HepG2 (cell line): ENCODE measurements at regions not wholly inside any gene's neighbourhood (a gene's known extent, or its start where the extent isn't known, plus 50 kb on each side); places are given as distances from the start of the nearest gene placed in this dataset.

ENCODE experiments used
- CREB3 ChIP-seq: sonication (generic); formaldehyde crosslinking; IDR thresholded peaks from 2 replicates; pipeline ENCODE4 v1.5.0; 2020; ENCODE audit warnings: missing genetic modification reagents
- EP300 ChIP-seq, 3 experiments: sonication (generic) in 1 of 3; formaldehyde crosslinking in 1 of 3; IDR thresholded peaks; 2 replicates each; pipeline versions ENCODE4 v1.5.1 to v1.6.1; 2011 to 2020; ENCODE audit warnings: low read depth in 2 of 3, low read length in 2 of 3, borderline replicate concordance in 1 of 3, improper control_type of control experiment in 1 of 3, mild to moderate bottlenecking in 1 of 3, missing genetic modification reagents in 1 of 3, moderate library complexity in 1 of 3
- FOXK2 ChIP-seq: fragments of 450-650 bp; IDR thresholded peaks from 2 replicates; pipeline ENCODE4 v1.6.1; 2016
- KDM4B ChIP-seq: sonication (generic); formaldehyde crosslinking; IDR thresholded peaks from 2 replicates; pipeline ENCODE4 v1.4.0; 2020; ENCODE audit warnings: missing genetic modification reagents
- KLF11 ChIP-seq: IDR thresholded peaks from 2 replicates; pipeline ENCODE4 v1.6.1; 2016; ENCODE audit warnings: missing compliant biosample characterization
- MEIS2 ChIP-seq: sonication (generic); formaldehyde crosslinking; IDR thresholded peaks from 2 replicates; pipeline ENCODE4 v1.9.0; 2021; ENCODE audit warnings: mild to moderate bottlenecking, missing genetic modification reagents
- NFKBIZ ChIP-seq: IDR thresholded peaks from 2 replicates; pipeline ENCODE4 v1.6.1; 2018; ENCODE audit warnings: missing genetic modification reagents, missing compliant biosample characterization
- TCF12 ChIP-seq, 2 experiments: fragments of 450-650 bp in 1 of 2; sonication (generic) in 1 of 2; formaldehyde crosslinking in 1 of 2; IDR thresholded peaks; 2 replicates each; pipeline versions ENCODE4 v1.6.1 to v1.8.0; 2017 to 2022; ENCODE audit warnings: antibody characterized with exemption in 1 of 2, mild to moderate bottlenecking in 1 of 2, missing genetic modification reagents in 1 of 2, moderate library complexity in 1 of 2
- ZNF124 ChIP-seq: sonication (generic); formaldehyde crosslinking; IDR thresholded peaks from 2 replicates; pipeline ENCODE4 v1.4.0; 2020; ENCODE audit warnings: missing genetic modification reagents
- ZNF383 ChIP-seq: sonication (generic); formaldehyde crosslinking; IDR thresholded peaks from 2 replicates; pipeline ENCODE4 v1.4.0; 2020; ENCODE audit warnings: missing genetic modification reagents, mild to moderate bottlenecking, borderline replicate concordance
- ZNF501 ChIP-seq: sonication (generic); formaldehyde crosslinking; IDR thresholded peaks from 2 replicates; pipeline ENCODE4 v1.5.1; 2020; ENCODE audit warnings: mild to moderate bottlenecking, moderate library complexity, missing genetic modification reagents
- ZNF510 ChIP-seq: sonication (generic); formaldehyde crosslinking; IDR thresholded peaks from 2 replicates; pipeline ENCODE4 v1.4.0; 2020; ENCODE audit warnings: low read depth, mild to moderate bottlenecking, missing genetic modification reagents
- ZNF850 ChIP-seq: sonication (generic); formaldehyde crosslinking; conservative IDR thresholded peaks from 2 replicates; pipeline ENCODE4 v1.9.0; 2021; ENCODE audit warnings: mild to moderate bottlenecking, missing genetic modification reagents
- TF ChIP-seq, protein P1 (sequence below): sonication (generic); formaldehyde crosslinking; IDR thresholded peaks from 2 replicates; pipeline ENCODE4 v1.4.0; 2020; ENCODE audit warnings: missing genetic modification reagents, mild to moderate bottlenecking, borderline replicate concordance
- TF ChIP-seq, protein P2 (sequence below): sonication (generic); formaldehyde crosslinking; IDR thresholded peaks from 2 replicates; pipeline ENCODE4 v1.8.0; 2022; ENCODE audit warnings: mild to moderate bottlenecking, missing genetic modification reagents
- TF ChIP-seq, protein P3 (sequence below): sonication (generic); formaldehyde crosslinking; IDR thresholded peaks from 2 replicates; pipeline ENCODE4 v1.5.0; 2020; ENCODE audit warnings: mild to moderate bottlenecking, missing genetic modification reagents
- TF ChIP-seq, protein P4 (sequence below): sonication (generic); formaldehyde crosslinking; IDR thresholded peaks from 2 replicates; pipeline ENCODE4 v1.8.1; 2023; ENCODE audit warnings: mild to moderate bottlenecking, missing genetic modification reagents

- TF ChIP-seq, protein P1, sequence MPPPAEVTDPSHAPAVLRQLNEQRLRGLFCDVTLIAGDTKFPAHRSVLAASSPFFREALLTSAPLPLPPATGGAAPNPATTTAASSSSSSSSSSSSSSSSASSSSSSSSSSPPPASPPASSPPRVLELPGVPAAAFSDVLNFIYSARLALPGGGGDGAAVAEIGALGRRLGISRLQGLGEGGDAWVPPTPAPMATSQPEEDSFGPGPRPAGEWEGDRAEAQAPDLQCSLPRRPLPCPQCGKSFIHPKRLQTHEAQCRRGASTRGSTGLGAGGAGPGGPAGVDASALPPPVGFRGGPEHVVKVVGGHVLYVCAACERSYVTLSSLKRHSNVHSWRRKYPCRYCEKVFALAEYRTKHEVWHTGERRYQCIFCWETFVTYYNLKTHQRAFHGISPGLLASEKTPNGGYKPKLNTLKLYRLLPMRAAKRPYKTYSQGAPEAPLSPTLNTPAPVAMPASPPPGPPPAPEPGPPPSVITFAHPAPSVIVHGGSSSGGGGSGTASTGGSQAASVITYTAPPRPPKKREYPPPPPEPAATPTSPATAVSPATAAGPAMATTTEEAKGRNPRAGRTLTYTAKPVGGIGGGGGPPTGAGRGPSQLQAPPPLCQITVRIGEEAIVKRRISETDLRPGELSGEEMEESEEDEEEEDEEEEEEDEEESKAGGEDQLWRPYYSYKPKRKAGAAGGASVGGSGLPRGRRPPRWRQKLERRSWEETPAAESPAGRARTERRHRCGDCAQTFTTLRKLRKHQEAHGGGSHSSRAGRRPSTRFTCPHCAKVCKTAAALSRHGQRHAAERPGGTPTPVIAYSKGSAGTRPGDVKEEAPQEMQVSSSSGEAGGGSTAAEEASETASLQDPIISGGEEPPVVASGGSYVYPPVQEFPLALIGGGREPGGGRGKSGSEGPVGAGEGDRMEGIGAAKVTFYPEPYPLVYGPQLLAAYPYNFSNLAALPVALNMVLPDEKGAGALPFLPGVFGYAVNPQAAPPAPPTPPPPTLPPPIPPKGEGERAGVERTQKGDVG (CRISPR knock-in tag), result no peak
- TF ChIP-seq EP300 (IDR thresholded peaks at IDR 0.05; ENCODE audit: low read depth in 2 of 2, low read length in 2 of 2), result peak in 1 of 2 experiments; percentile 79; a peak in 2 of 4 replicates
- TF ChIP-seq EP300 (CRISPR knock-in tag; IDR thresholded peaks at IDR 0.05; ENCODE audit: borderline replicate concordance), result peak; percentile 30; the same call in 1 of the 2 replicates
- TF ChIP-seq NFKBIZ (CRISPR knock-in tag), result 0 out of 2 replicates have a peak, but pooled peaks have one; percentile 29
- TF ChIP-seq, protein P2, sequence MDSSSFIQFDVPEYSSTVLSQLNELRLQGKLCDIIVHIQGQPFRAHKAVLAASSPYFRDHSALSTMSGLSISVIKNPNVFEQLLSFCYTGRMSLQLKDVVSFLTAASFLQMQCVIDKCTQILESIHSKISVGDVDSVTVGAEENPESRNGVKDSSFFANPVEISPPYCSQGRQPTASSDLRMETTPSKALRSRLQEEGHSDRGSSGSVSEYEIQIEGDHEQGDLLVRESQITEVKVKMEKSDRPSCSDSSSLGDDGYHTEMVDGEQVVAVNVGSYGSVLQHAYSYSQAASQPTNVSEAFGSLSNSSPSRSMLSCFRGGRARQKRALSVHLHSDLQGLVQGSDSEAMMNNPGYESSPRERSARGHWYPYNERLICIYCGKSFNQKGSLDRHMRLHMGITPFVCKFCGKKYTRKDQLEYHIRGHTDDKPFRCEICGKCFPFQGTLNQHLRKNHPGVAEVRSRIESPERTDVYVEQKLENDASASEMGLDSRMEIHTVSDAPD, result no peak
- no peak for TF ChIP-seq ZNF510
- TF ChIP-seq TCF12 (IDR thresholded peaks at IDR 0.05), result no peak
- no peak for TF ChIP-seq TCF12 (CRISPR knock-in tag; IDR thresholded peaks at IDR 0.05)
- no peak for TF ChIP-seq CREB3 (CRISPR knock-in tag)
- TF ChIP-seq KLF11, result no peak
- no peak for TF ChIP-seq MEIS2
- TF ChIP-seq, protein P3, sequence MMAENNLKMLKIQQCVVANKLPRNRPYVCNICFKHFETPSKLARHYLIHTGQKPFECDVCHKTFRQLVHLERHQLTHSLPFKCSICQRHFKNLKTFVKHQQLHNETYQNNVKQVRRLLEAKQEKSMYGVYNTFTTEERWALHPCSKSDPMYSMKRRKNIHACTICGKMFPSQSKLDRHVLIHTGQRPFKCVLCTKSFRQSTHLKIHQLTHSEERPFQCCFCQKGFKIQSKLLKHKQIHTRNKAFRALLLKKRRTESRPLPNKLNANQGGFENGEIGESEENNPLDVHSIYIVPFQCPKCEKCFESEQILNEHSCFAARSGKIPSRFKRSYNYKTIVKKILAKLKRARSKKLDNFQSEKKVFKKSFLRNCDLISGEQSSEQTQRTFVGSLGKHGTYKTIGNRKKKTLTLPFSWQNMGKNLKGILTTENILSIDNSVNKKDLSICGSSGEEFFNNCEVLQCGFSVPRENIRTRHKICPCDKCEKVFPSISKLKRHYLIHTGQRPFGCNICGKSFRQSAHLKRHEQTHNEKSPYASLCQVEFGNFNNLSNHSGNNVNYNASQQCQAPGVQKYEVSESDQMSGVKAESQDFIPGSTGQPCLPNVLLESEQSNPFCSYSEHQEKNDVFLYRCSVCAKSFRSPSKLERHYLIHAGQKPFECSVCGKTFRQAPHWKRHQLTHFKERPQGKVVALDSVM, result no peak
- TF ChIP-seq ZNF124 (CRISPR knock-in tag), result no peak
- no peak for TF ChIP-seq KDM4B (CRISPR knock-in tag)
- no peak for TF ChIP-seq ZNF850 (CRISPR knock-in tag)
- no peak for TF ChIP-seq FOXK2
- TF ChIP-seq, protein P4, sequence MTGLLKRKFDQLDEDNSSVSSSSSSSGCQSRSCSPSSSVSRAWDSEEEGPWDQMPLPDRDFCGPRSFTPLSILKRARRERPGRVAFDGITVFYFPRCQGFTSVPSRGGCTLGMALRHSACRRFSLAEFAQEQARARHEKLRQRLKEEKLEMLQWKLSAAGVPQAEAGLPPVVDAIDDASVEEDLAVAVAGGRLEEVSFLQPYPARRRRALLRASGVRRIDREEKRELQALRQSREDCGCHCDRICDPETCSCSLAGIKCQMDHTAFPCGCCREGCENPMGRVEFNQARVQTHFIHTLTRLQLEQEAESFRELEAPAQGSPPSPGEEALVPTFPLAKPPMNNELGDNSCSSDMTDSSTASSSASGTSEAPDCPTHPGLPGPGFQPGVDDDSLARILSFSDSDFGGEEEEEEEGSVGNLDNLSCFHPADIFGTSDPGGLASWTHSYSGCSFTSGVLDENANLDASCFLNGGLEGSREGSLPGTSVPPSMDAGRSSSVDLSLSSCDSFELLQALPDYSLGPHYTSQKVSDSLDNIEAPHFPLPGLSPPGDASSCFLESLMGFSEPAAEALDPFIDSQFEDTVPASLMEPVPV (CRISPR knock-in tag), result no peak
- TF ChIP-seq ZNF501 (CRISPR knock-in tag), result no peak
- no peak for TF ChIP-seq ZNF383 (CRISPR knock-in tag)
Measured at GRCh38 chrY:7415157-7415633, 503.6 kb upstream of the AMELY start (continued).
